GM03348 (cell line): ENCODE measurements at regions not wholly inside any gene's neighbourhood (a gene's known extent, or its start where the extent isn't known, plus 50 kb on each side); places are given as distances from the start of the nearest gene placed in this dataset.

ENCODE experiments used
- DNase-seq: peaks from one replicate; pipeline ENCODE4 v3.0.0; 2012; ENCODE audit warnings: low spot score

DNA sequence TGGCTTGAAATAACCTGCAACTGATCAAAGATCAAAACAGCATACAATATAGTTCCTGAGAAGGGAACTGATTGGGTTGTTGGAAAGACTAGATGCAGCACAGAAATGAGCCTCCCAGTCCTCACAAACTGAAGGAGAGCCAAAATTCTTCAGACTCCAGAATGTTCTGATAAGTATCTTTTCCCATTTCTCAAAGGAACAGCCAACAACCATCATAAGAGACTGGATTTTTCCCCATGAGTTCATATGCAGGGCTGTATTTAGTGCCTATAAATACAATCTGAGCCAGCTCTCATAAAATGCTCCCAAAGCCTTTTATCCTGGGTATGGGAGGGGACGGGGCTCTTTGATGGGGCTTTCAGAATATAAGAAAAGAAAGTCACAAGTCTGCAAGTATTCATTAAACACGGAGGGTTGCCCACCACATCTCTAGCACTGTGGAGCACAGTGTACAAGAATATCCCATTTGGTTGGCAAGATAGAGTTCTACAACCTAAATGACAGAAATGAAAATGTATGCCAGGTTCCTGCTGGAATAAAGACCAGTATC, 50.7 kb upstream of the LYVE1 start:
- DNase-seq: no peak

GRCh38 chr11:10618490-10618889, 50.0 kb upstream of the LYVE1 start:
- DNase-seq: no peak
